ENCODE measurements at regions not wholly inside any gene's neighbourhood (a gene's known extent, or its start where the extent isn't known, plus 50 kb on each side); places are given as distances from the start of the nearest gene placed in this dataset.
"Not testable (repeated sequence)": the region's sequence is repeated elsewhere in the genome, so short reads cannot be mapped to it uniquely, and the experiment has no call there.

GRCh38 chr1:104322131-104322530 is 572.4 kb downstream of the AMY1C start:
- DNase-seq: no peak

GRCh38 chr1:104329278-104329677 is 579.6 kb downstream of the AMY1C start:
- no peak for DNase-seq

- DNase-seq: no peak
Observed at GRCh38 chr1:104331763-104332162, 582.1 kb downstream of the AMY1C start.

- DNase-seq: not testable (repeated sequence)
Observed at GRCh38 chr1:104337927-104338326, 588.2 kb downstream of the AMY1C start.

- no peak for DNase-seq
Observed at GRCh38 chr1:104341944-104342343, 592.2 kb downstream of the AMY1C start.

GRCh38 chr1:104348277-104348676 is 598.6 kb downstream of the AMY1C start:
- no peak for DNase-seq

GRCh38 chr1:104353580-104353979 is 603.9 kb downstream of the AMY1C start:
- DNase-seq: no peak

- DNase-seq: no peak
Observed at GRCh38 chr1:104358086-104358485, 608.4 kb downstream of the AMY1C start.

- DNase-seq: no peak
Observed at GRCh38 chr1:104358621-104359020, 608.9 kb downstream of the AMY1C start.

GRCh38 chr1:104378414-104378813 is 628.7 kb downstream of the AMY1C start:
- no peak for DNase-seq

- DNase-seq: no peak
Observed at GRCh38 chr1:104380003-104380402, 630.3 kb downstream of the AMY1C start.

GRCh38 chr1:104387716-104388508 is 638.2 kb downstream of the AMY1C start:
- DNase-seq: no peak

GRCh38 chr1:104392552-104392951 is 642.9 kb downstream of the AMY1C start:
- no peak for DNase-seq

- DNase-seq: no peak
Observed at GRCh38 chr1:104402178-104402577, 652.5 kb downstream of the AMY1C start.

- DNase-seq: no peak
Observed at GRCh38 chr1:104403883-104404282, 654.2 kb downstream of the AMY1C start.

- DNase-seq: no peak
Observed at GRCh38 chr1:104406728-104407127, 657.0 kb downstream of the AMY1C start.

- DNase-seq: no peak
Observed at GRCh38 chr1:104408268-104408667, 658.6 kb downstream of the AMY1C start.

GRCh38 chr1:104435255-104435654 is 685.6 kb downstream of the AMY1C start:
- DNase-seq: no peak

- DNase-seq: no peak
Observed at GRCh38 chr1:104440011-104440410, 690.3 kb downstream of the AMY1C start.

GRCh38 chr1:104456724-104457123 is 707.0 kb downstream of the AMY1C start:
- no peak for DNase-seq

- DNase-seq: no peak
Observed at GRCh38 chr1:104459886-104460285, 710.2 kb downstream of the AMY1C start.

GRCh38 chr1:104460880-104461279 is 711.2 kb downstream of the AMY1C start:
- no peak for DNase-seq

- no peak for DNase-seq
Observed at GRCh38 chr1:104463126-104463697, 713.5 kb downstream of the AMY1C start.

GRCh38 chr1:104466068-104466467 is 716.4 kb downstream of the AMY1C start:
- DNase-seq: no peak

- no peak for DNase-seq
Observed at GRCh38 chr1:104467590-104467989, 717.9 kb downstream of the AMY1C start.
